Testis (tissue), 2 donors: ENCODE measurements at regions not wholly inside any gene's neighbourhood (a gene's known extent, or its start where the extent isn't known, plus 50 kb on each side); places are given as distances from the start of the nearest gene placed in this dataset.

Experiments used
- POLR2A ChIP-seq: fragments of 450-650 bp; IDR thresholded peaks from one replicate; pipeline ENCODE4 v1.6.1; 2017; ENCODE audit warnings: antibody characterized with exemption, mild to moderate bottlenecking, moderate library complexity
- TF ChIP-seq, protein P1 (sequence below), 3 experiments: fragments of 450-650 bp in 2 of 3; fragments of 200-600 bp in 1 of 3; sonication (generic) in 1 of 3; IDR thresholded peaks; one replicate each; pipeline ENCODE4 v1.5.1; 2016 to 2019; ENCODE audit warnings: antibody characterized with exemption in 3 of 3, mild to moderate bottlenecking in 2 of 3, moderate library complexity in 1 of 3

DNA sequence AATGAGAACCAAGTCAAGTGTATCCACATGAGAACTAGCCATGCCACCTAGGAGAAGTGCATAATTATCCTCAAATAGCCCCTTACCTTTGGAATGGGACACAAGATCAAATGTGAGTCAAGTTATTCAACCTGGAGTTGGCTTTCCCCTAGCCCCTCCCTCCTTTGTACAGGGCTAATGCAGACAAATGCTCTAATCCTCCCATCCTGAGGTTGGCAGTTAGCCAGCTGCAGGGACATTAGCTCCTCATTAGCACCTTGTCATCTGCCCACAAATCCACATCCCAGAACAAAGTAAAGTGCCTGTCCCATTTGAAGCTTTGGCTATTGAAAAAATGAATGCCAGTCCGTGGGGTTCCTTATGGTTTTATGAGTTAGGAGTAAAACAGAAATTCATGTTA lies 294.1 kb upstream of the FANCL start:
- TF ChIP-seq, protein P1, sequence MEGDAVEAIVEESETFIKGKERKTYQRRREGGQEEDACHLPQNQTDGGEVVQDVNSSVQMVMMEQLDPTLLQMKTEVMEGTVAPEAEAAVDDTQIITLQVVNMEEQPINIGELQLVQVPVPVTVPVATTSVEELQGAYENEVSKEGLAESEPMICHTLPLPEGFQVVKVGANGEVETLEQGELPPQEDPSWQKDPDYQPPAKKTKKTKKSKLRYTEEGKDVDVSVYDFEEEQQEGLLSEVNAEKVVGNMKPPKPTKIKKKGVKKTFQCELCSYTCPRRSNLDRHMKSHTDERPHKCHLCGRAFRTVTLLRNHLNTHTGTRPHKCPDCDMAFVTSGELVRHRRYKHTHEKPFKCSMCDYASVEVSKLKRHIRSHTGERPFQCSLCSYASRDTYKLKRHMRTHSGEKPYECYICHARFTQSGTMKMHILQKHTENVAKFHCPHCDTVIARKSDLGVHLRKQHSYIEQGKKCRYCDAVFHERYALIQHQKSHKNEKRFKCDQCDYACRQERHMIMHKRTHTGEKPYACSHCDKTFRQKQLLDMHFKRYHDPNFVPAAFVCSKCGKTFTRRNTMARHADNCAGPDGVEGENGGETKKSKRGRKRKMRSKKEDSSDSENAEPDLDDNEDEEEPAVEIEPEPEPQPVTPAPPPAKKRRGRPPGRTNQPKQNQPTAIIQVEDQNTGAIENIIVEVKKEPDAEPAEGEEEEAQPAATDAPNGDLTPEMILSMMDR (IDR thresholded peaks at IDR 0.05): no peak
- TF ChIP-seq POLR2A: no peak
